T-helper 2 cell treated with Interferon-gamma antibody and Interleukin-4, amounts not matched to agents 5 μg/mL and 100 μg/mL, for 36 hours (primary cell): ENCODE measurements at regions not wholly inside any gene's neighbourhood (a gene's known extent, or its start where the extent isn't known, plus 50 kb on each side); places are given as distances from the start of the nearest gene placed in this dataset.

Source experiments
- DNase-seq: peaks from one replicate; pipeline ENCODE4 v3.0.0; 2021; ENCODE audit warnings: low spot score
- H3K27ac Mint-ChIP-seq: one replicate; pipeline ENCODE4 v1.8.0; 2021; ENCODE audit warnings: mild to moderate bottlenecking, mixed read lengths
- H3K27me3 Mint-ChIP-seq: one replicate; pipeline ENCODE4 v1.8.0; 2021; ENCODE audit warnings: low read depth, mixed read lengths
- H3K36me3 Mint-ChIP-seq: one replicate; pipeline ENCODE4 v1.8.0; 2021; ENCODE audit warnings: low read depth, mixed read lengths
- H3K4me1 Mint-ChIP-seq: one replicate; pipeline ENCODE4 v1.8.0; 2021; ENCODE audit warnings: low read depth, mixed read lengths
- H3K4me3 Mint-ChIP-seq: one replicate; pipeline ENCODE4 v1.8.0; 2022; ENCODE audit warnings: mild to moderate bottlenecking, moderate library complexity, mixed read lengths
- H3K9me3 Mint-ChIP-seq: one replicate; pipeline ENCODE4 v1.8.0; 2021; ENCODE audit warnings: mixed read lengths

GRCh38 chr21:24302400-24302799 lies 1304.9 kb downstream of the MRPL39 start:
- Mint-ChIP-seq H3K27me3 (no peaks in the 10 kb centered on the region), H3K27ac (no peak overlapping the region), H3K36me3 (no peaks in the 10 kb centered on the region), H3K4me3 (no peak overlapping the region), H3K4me1 (no peaks in the 10 kb centered on the region), H3K9me3 (no peaks in the 10 kb centered on the region)
- no peak for DNase-seq

- H3K36me3 Mint-ChIP-seq: no peaks in the 10 kb centered on the region
- no peak overlapping the region for H3K4me3 Mint-ChIP-seq
- DNase-seq: no peak
- H3K4me1 Mint-ChIP-seq: no peaks in the 10 kb centered on the region
- no peaks in the 10 kb centered on the region for H3K27me3 Mint-ChIP-seq
- H3K27ac Mint-ChIP-seq: no peak overlapping the region
- H3K9me3 Mint-ChIP-seq: no peaks in the 10 kb centered on the region
These were observed 1309.2 kb downstream of the MRPL39 start for GRCh38 chr21:24298040-24298439.

DNA sequence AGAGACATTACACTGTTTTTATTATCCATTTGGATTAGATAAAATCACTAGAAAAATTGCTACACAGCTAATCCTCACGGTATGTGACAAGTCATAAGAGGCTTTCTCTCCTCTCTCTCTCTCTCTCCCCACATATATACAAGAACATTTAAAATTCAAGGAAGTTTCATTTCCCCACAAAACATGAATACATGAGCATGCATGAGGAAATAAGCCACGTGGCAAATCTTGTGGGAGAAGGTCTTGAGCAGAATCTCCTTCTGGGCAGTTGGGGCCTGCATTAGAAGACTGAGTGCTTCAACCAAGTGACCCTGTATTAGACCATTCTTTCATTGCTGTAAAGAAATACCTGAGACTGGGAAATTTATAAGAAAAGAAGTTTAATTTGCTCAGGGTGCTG lies 1313.1 kb downstream of the MRPL39 start:
- Mint-ChIP-seq H3K4me1 (peaks cover 8% of the 10 kb centered on the region), H3K9me3 (no peaks in the 10 kb centered on the region), H3K4me3 (no peak overlapping the region), H3K36me3 (no peaks in the 10 kb centered on the region), H3K27ac (no peak overlapping the region), H3K27me3 (no peaks in the 10 kb centered on the region)
- no peak for DNase-seq

- Mint-ChIP-seq H3K4me3 (peak overlapping the region; percentile 55), H3K27ac (no peak overlapping the region)
- DNase-seq: peak; percentile 6
These were observed 1317.0 kb downstream of the MRPL39 start for GRCh38 chr21:24290151-24290833.

GRCh38 chr21:24289539-24289938 lies 1317.7 kb downstream of the MRPL39 start:
- Mint-ChIP-seq H3K27ac (no peak overlapping the region), H3K4me3 (no peak overlapping the region), H3K9me3 (no peaks in the 10 kb centered on the region), H3K4me1 (peaks cover 8% of the 10 kb centered on the region), H3K27me3 (no peaks in the 10 kb centered on the region), H3K36me3 (no peaks in the 10 kb centered on the region)
- no peak for DNase-seq

More at GRCh38 chr21:24290151-24290833, 1317.0 kb downstream of the MRPL39 start:
- no peaks in the 10 kb centered on the region for H3K27me3 Mint-ChIP-seq
- no peaks in the 10 kb centered on the region for H3K9me3 Mint-ChIP-seq
- H3K4me1 Mint-ChIP-seq: peaks cover 8% of the 10 kb centered on the region
- H3K36me3 Mint-ChIP-seq: no peaks in the 10 kb centered on the region

GRCh38 chr21:24280596-24280995 lies 1326.7 kb downstream of the MRPL39 start:
- H3K4me1 Mint-ChIP-seq: no peaks in the 10 kb centered on the region
- H3K27ac Mint-ChIP-seq: no peak overlapping the region
- no peak overlapping the region for H3K4me3 Mint-ChIP-seq
- no peaks in the 10 kb centered on the region for H3K36me3 Mint-ChIP-seq
- H3K27me3 Mint-ChIP-seq: no peaks in the 10 kb centered on the region
- DNase-seq: no peak
- no peaks in the 10 kb centered on the region for H3K9me3 Mint-ChIP-seq

DNA sequence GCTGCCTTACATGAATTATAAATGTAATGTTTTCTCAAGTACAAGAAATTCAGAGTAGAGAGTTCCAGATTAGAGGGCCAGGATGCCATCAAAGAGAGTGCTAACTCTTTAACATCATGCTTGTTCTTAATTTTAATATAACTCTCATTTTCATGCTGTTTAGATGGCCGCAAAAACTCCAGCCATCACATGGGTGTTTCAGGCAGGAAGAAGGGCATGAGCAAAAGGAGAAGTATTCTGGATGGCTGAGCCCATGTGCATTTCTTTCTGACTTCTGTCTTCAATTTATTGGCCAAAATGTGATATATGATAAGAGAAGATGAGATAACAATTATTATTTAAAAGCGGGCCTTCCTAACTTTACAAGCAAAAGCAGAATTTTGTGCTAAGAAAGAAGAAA lies 1328.6 kb downstream of the MRPL39 start:
- H3K4me1 Mint-ChIP-seq: no peaks in the 10 kb centered on the region
- H3K27me3 Mint-ChIP-seq: no peaks in the 10 kb centered on the region
- H3K4me3 Mint-ChIP-seq: no peak overlapping the region

DNA sequence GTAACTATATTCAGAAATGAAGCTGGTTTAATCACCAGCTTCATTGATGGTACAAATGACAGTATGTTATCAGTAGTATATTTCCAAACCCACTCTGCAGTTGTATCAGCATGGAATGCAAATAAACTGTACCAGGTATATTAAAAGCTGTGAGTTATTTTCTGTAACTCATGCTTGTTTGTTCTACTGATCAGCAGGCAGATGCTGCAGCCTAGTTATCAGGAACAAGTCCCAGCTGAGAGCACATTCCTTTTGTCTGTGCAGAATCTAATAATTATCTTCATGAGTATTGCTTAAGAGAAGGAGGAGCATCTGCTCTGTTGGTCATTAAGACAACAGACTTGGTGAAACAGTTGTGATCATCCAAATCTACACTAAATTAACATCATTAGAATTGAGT lies 1331.1 kb downstream of the MRPL39 start:
- no peaks in the 10 kb centered on the region for H3K36me3 Mint-ChIP-seq
- no peaks in the 10 kb centered on the region for H3K27me3 Mint-ChIP-seq
- no peak overlapping the region for H3K27ac Mint-ChIP-seq
- no peak for DNase-seq
- no peak overlapping the region for H3K4me3 Mint-ChIP-seq
- H3K4me1 Mint-ChIP-seq: no peaks in the 10 kb centered on the region
- no peaks in the 10 kb centered on the region for H3K9me3 Mint-ChIP-seq

More for the DNA sequence above, 1328.6 kb downstream of the MRPL39 start:
- Mint-ChIP-seq H3K9me3 (no peaks in the 10 kb centered on the region), H3K27ac (no peak overlapping the region), H3K36me3 (no peaks in the 10 kb centered on the region)
- no peak for DNase-seq

GRCh38 chr21:24275616-24276015 lies 1331.7 kb downstream of the MRPL39 start:
- no peaks in the 10 kb centered on the region for H3K27me3 Mint-ChIP-seq
- H3K4me3 Mint-ChIP-seq: no peak overlapping the region
- DNase-seq: no peak
- H3K9me3 Mint-ChIP-seq: no peaks in the 10 kb centered on the region
- H3K36me3 Mint-ChIP-seq: no peaks in the 10 kb centered on the region
- H3K4me1 Mint-ChIP-seq: no peaks in the 10 kb centered on the region
- no peak overlapping the region for H3K27ac Mint-ChIP-seq

- Mint-ChIP-seq H3K36me3 (no peaks in the 10 kb centered on the region), H3K27ac (no peak overlapping the region), H3K27me3 (no peaks in the 10 kb centered on the region), H3K4me1 (no peaks in the 10 kb centered on the region), H3K4me3 (no peak overlapping the region), H3K9me3 (no peaks in the 10 kb centered on the region)
- no peak for DNase-seq
These were observed 1334.8 kb downstream of the MRPL39 start for GRCh38 chr21:24272521-24272938.

DNA sequence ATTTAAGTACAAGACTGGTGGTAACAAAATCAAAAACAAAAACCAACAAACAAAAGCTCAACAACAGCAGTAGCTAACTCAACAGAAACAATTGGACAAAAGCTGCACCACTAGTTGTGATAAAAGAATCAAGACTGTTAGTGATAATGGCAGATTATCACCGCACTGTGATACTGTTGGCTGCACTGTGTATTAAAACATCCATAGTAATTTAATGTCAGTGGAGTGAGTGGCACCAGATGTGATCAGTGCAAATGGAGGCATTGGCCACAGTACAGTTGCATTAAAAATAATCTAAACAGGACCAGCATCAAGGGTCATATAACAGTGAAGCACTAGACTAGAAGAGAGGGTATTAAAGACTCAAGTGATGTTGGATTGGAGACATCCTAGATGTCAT lies 1341.3 kb downstream of the MRPL39 start:
- H3K4me3 Mint-ChIP-seq: no peak overlapping the region
- H3K27ac Mint-ChIP-seq: no peak overlapping the region
- DNase-seq: no peak
- no peaks in the 10 kb centered on the region for H3K4me1 Mint-ChIP-seq
- H3K27me3 Mint-ChIP-seq: no peaks in the 10 kb centered on the region
- no peaks in the 10 kb centered on the region for H3K36me3 Mint-ChIP-seq
- no peaks in the 10 kb centered on the region for H3K9me3 Mint-ChIP-seq

GRCh38 chr21:24260751-24261150 lies 1346.5 kb downstream of the MRPL39 start:
- H3K36me3 Mint-ChIP-seq: no peaks in the 10 kb centered on the region
- peaks cover 7% of the 10 kb centered on the region for H3K4me1 Mint-ChIP-seq
- no peak overlapping the region for H3K4me3 Mint-ChIP-seq
- no peak overlapping the region for H3K27ac Mint-ChIP-seq
- DNase-seq: no peak
- no peaks in the 10 kb centered on the region for H3K27me3 Mint-ChIP-seq
- H3K9me3 Mint-ChIP-seq: no peaks in the 10 kb centered on the region

DNA sequence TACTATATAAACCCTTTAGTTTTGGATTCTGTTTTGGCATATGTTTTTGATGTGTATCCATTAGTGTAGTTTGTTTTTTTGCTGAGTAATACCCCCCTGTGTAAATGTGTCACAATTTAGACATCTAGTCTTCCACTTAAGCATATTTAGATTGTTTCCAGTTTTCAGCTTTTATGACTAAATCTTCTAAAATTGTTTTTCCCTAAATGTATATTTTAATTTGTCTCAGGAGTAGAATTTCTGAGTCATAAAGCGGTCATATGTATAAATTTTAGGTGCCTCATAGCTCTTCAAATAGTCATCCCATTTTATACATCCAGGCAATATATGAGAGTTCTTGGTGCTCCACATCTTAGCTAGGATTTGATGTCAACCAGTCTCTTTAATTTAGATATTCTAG lies 1348.0 kb downstream of the MRPL39 start:
- H3K27me3 Mint-ChIP-seq: no peaks in the 10 kb centered on the region
- H3K9me3 Mint-ChIP-seq: no peaks in the 10 kb centered on the region
- no peak overlapping the region for H3K4me3 Mint-ChIP-seq
- DNase-seq: no peak
- no peaks in the 10 kb centered on the region for H3K36me3 Mint-ChIP-seq
- H3K27ac Mint-ChIP-seq: no peak overlapping the region
- peaks cover 7% of the 10 kb centered on the region for H3K4me1 Mint-ChIP-seq

- no peaks in the 10 kb centered on the region for H3K36me3 Mint-ChIP-seq
- no peak overlapping the region for H3K27ac Mint-ChIP-seq
- DNase-seq: no peak
These were observed 1351.7 kb downstream of the MRPL39 start for GRCh38 chr21:24255591-24255990.

GRCh38 chr21:24225431-24225830 lies 1381.8 kb downstream of the MRPL39 start:
- no peaks in the 10 kb centered on the region for H3K27me3 Mint-ChIP-seq
- H3K27ac Mint-ChIP-seq: no peak overlapping the region
- no peak overlapping the region for H3K4me3 Mint-ChIP-seq
- no peak for DNase-seq
- no peaks in the 10 kb centered on the region for H3K36me3 Mint-ChIP-seq
- no peaks in the 10 kb centered on the region for H3K9me3 Mint-ChIP-seq
- no peaks in the 10 kb centered on the region for H3K4me1 Mint-ChIP-seq

More at GRCh38 chr21:24255591-24255990, 1351.7 kb downstream of the MRPL39 start:
- H3K27me3 Mint-ChIP-seq: no peaks in the 10 kb centered on the region
- H3K4me3 Mint-ChIP-seq: no peak overlapping the region
- H3K9me3 Mint-ChIP-seq: no peaks in the 10 kb centered on the region
- H3K4me1 Mint-ChIP-seq: peaks cover 7% of the 10 kb centered on the region
